ENCODE measurements at regions not wholly inside any gene's neighbourhood (a gene's known extent, or its start where the extent isn't known, plus 50 kb on each side); places are given as distances from the start of the nearest gene placed in this dataset.

- TF ChIP-seq CTCF (IDR thresholded peaks at IDR 0.05) (no peak), POLR2A (IDR thresholded peaks at IDR 0.05) (no peak)
Observed at GRCh38 chr7:79714081-79714480, 260.6 kb upstream of the MAGI2 start.
